Sciatic nerve (tissue), 2 donors: ENCODE measurements at regions not wholly inside any gene's neighbourhood (a gene's known extent, or its start where the extent isn't known, plus 50 kb on each side); places are given as distances from the start of the nearest gene placed in this dataset.
"Not testable (repeated sequence)": the region's sequence is repeated elsewhere in the genome, so short reads cannot be mapped to it uniquely, and the experiment has no call there.

Source experiments
- ATAC-seq: fragments of 200-7000 bp; cut with Tn5 transposase; one replicate; pipeline ENCODE4 v1.9.1; 2020; ENCODE audit warnings: mild to moderate bottlenecking, moderate library complexity
- DNase-seq: peaks from one replicate; pipeline ENCODE4 v3.0.0-alpha.2; 2020; ENCODE audit warnings: low spot score
- intact Hi-C: fragments of 100-400 bp; cut with DNase I; formaldehyde crosslinking; loops from one replicate; pipeline ENCODE4 v1.14.2; 2022
- donor health status: DM: no; HTN: no; CAD: no.
- donor health status: DM: no; HTN: no; CAD: no.

GRCh38 chr5:115696141-115696650, 70.4 kb upstream of the TMED7 start:
- ATAC-seq (no peak), DNase-seq (no peak)
- intact Hi-C loops, result no loop called here

GRCh38 chr5:115695310-115695880, 69.6 kb upstream of the TMED7 start:
- ATAC-seq (no peak), DNase-seq (no peak)
- intact Hi-C loops, result no loop called here

- intact Hi-C loops, DNase-seq, ATAC-seq: not testable (repeated sequence)
Observed at GRCh38 chr5:115691814-115692213, 66.0 kb upstream of the TMED7 start.

GRCh38 chr5:115686738-115687074, 60.9 kb upstream of the TMED7 start:
- no peak for DNase-seq
- intact Hi-C loops, result no loop called here
- peak; percentile 82 for ATAC-seq

- peak; percentile 79 for ATAC-seq
- intact Hi-C loops, result no loop called here
- peak; percentile 78 for DNase-seq
Observed at GRCh38 chr5:115686051-115686737, 60.4 kb upstream of the TMED7 start.

- intact Hi-C loops, result no loop called here
- no peak for ATAC-seq
- no peak for DNase-seq
Observed at GRCh38 chr5:115685490-115685889, 59.7 kb upstream of the TMED7 start.

GRCh38 chr5:115684513-115685037, 58.7 kb upstream of the TMED7 start:
- ATAC-seq (no peak), DNase-seq (no peak)
- intact Hi-C loops, result no loop called here

GRCh38 chr5:115683081-115683480, 57.2 kb upstream of the TMED7 start:
- ATAC-seq, result no peak
- intact Hi-C loops, result no loop called here
- no peak for DNase-seq
